Neuronal stem cell (in vitro differentiated cells): ENCODE measurements at regions not wholly inside any gene's neighbourhood (a gene's known extent, or its start where the extent isn't known, plus 50 kb on each side); places are given as distances from the start of the nearest gene placed in this dataset.

Experiments used
- DNase-seq: peaks from one replicate; pipeline ENCODE4 v3.0.0-alpha.2; 2013; ENCODE audit warnings: low spot score
- H2AFZ ChIP-seq: one replicate; pipeline ENCODE4 v1.6.1; 2013; ENCODE audit warnings: mild to moderate bottlenecking, low read length, inconsistent platforms
- H2AK5ac ChIP-seq: 2 replicates; pipeline ENCODE4 v1.6.1; 2013; ENCODE audit warnings: low read depth, mild to moderate bottlenecking, inconsistent platforms, low read length, moderate library complexity, mixed read lengths
- H2BK120ac ChIP-seq: 2 replicates; pipeline ENCODE4 v1.6.1; 2013; ENCODE audit warnings: low read depth, mild to moderate bottlenecking, inconsistent platforms, low read length, moderate library complexity, mixed read lengths
- H2BK12ac ChIP-seq: one replicate; pipeline ENCODE4 v1.6.1; 2013; ENCODE audit warnings: low read length, inconsistent platforms
- H2BK15ac ChIP-seq: 2 replicates; pipeline ENCODE4 v1.6.1; 2013; ENCODE audit warnings: mild to moderate bottlenecking, low read length, inconsistent platforms, mixed read lengths
- H2BK5ac ChIP-seq: one replicate; pipeline ENCODE4 v1.6.1; 2013; ENCODE audit warnings: inconsistent platforms, mild to moderate bottlenecking, low read length, moderate library complexity
- H3K14ac ChIP-seq: one replicate; pipeline ENCODE4 v1.6.1; 2013; ENCODE audit warnings: low read length, inconsistent platforms
- H3K18ac ChIP-seq: 2 replicates; pipeline ENCODE4 v1.6.1; 2013; ENCODE audit warnings: low read length, inconsistent platforms
- H3K23ac ChIP-seq: 2 replicates; pipeline ENCODE4 v1.6.1; 2013; ENCODE audit warnings: low read depth, mild to moderate bottlenecking, mixed read lengths, low read length, inconsistent platforms; ENCODE audit not compliant: poor library complexity
- H3K27ac ChIP-seq: replicated peaks from 3 replicates; pipeline ENCODE4 v1.5.1; 2013; ENCODE audit warnings: low read length, inconsistent platforms
- H3K27me3 ChIP-seq, 3 experiments: 2 replicates each; pipeline ENCODE4 v1.6.1; 2013; ENCODE audit warnings: low read length in 3 of 3, mild to moderate bottlenecking in 2 of 3, inconsistent platforms in 1 of 3, low read depth in 1 of 3, mixed read lengths in 1 of 3, moderate library complexity in 1 of 3; ENCODE audit not compliant: control insufficient read depth in 3 of 3, insufficient read depth in 3 of 3
- H3K36me3 ChIP-seq, 2 donors: replicated peaks in 1 of 2; 2 replicates each; pipeline ENCODE4 v1.6.1; 2013; ENCODE audit warnings: low read length in 2 of 2; ENCODE audit not compliant: control insufficient read depth in 2 of 2, insufficient read depth in 2 of 2
- H3K4ac ChIP-seq: 2 replicates; pipeline ENCODE4 v1.6.1; 2013; ENCODE audit warnings: inconsistent platforms, mild to moderate bottlenecking, low read length, moderate library complexity
- H3K4me1 ChIP-seq, 2 donors: 1 replicate in 1 of 2; 2 replicates in 1 of 2; pipeline ENCODE4 v1.6.1; 2013; ENCODE audit warnings: low read length in 2 of 2, low read depth in 1 of 2; ENCODE audit not compliant: control insufficient read depth in 2 of 2, insufficient read depth in 1 of 2
- H3K4me2 ChIP-seq: one replicate; pipeline ENCODE4 v1.6.1; 2013; ENCODE audit warnings: mild to moderate bottlenecking, low read length, inconsistent platforms; ENCODE audit not compliant: insufficient read depth, poor library complexity, severe bottlenecking
- H3K4me3 ChIP-seq, 2 donors: 2 replicates each; pipeline ENCODE4 v1.5.1; 2013; ENCODE audit warnings: low read length in 2 of 2, mild to moderate bottlenecking in 2 of 2, inconsistent platforms in 1 of 2, moderate library complexity in 1 of 2
- H3K79me1 ChIP-seq: one replicate; pipeline ENCODE4 v1.6.1; 2013; ENCODE audit warnings: low read depth, mild to moderate bottlenecking, inconsistent platforms, low read length, moderate library complexity
- H3K9ac ChIP-seq: one replicate; pipeline ENCODE4 v1.6.1; 2013; ENCODE audit warnings: mild to moderate bottlenecking, low read depth, low read length, inconsistent platforms; ENCODE audit not compliant: poor library complexity
- H3K9me3 ChIP-seq, 2 donors: replicated peaks in 1 of 2; 2 replicates each; pipeline versions ENCODE3 to v1.6.1; 2013; ENCODE audit warnings: low read length in 2 of 2, mild to moderate bottlenecking in 2 of 2, inconsistent platforms in 1 of 2, low read depth in 1 of 2, mixed read lengths in 1 of 2, moderate library complexity in 1 of 2; ENCODE audit not compliant: control insufficient read depth in 2 of 2, insufficient read depth in 1 of 2
- H4K8ac ChIP-seq: one replicate; pipeline ENCODE4 v1.6.1; 2013; ENCODE audit warnings: low read depth, mild to moderate bottlenecking, inconsistent platforms, low read length, moderate library complexity
- H4K91ac ChIP-seq: one replicate; pipeline ENCODE4 v1.6.1; 2013; ENCODE audit warnings: low read length, low read depth, mild to moderate bottlenecking, inconsistent platforms; ENCODE audit not compliant: poor library complexity
- WGBS, 2 donors: extraction: QIAGEN DNeasy Blood & Tissue Kit; methylation state at CpG; one replicate each; pipeline ENCODE4 v1.1.7; 2013; ENCODE audit warnings: missing lambda C conversion rate in 2 of 2, mixed read lengths in 1 of 2; ENCODE audit not compliant: insufficient read length in 2 of 2, insufficient replicate concordance in 1 of 2; ENCODE audit errors: extremely low coverage in 2 of 2; 5-methylcytosine and 5-hydroxymethylcytosine counted together

DNA sequence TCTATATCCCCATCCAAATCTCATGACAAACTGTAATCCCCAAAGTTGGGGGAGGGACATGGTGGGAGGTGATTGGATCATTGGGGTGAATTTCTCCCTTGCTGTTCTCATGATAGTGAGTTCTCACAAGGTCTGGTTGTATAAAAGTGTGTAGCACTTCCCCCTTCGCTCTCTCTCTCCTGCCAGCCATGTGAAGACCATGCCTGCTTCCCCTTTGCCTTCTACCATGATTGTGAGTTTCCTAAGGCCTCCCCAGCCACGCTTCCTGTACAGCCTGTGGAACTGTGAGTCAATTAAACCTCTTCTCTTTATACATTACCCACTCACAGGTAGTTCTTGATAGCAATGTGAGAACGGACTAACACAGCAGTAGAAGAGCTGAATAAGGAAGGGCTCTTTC lies 62.6 kb upstream of the VASH1 start:
- Histone ChIP-seq H3K23ac (no peak overlapping the region), H3K4me2 (no peak overlapping the region), H3K4me3 (no peak overlapping the region), H4K91ac (no peak overlapping the region), H3K9ac (no peak overlapping the region), H4K8ac (no peak overlapping the region), H2BK120ac (no peak overlapping the region), H3K27ac (no peak overlapping the region), H3K27me3 (peaks cover 0 to 11% (median 0%) of the 10 kb centered on the region in 3 experiments), H2BK15ac (no peak overlapping the region), H3K18ac (no peak overlapping the region), H2AK5ac (no peak overlapping the region), H2AFZ (no peak overlapping the region), H2BK5ac (no peak overlapping the region), H3K9me3 (no peaks in the 10 kb centered on the region), H2BK12ac (no peak overlapping the region), H3K4ac (no peak overlapping the region), H3K36me3 (no peaks in the 10 kb centered on the region), H3K79me1 (no peaks in the 10 kb centered on the region), H3K14ac (no peak overlapping the region), H3K4me1 (no peaks in the 10 kb centered on the region)
- no peak for DNase-seq
- WGBS, 2 donors = no CpG with 5 or more reads among the region's 3 CpGs

GRCh38 chr14:76699209-76699938 lies 61.9 kb upstream of the VASH1 start:
- Histone ChIP-seq H2BK12ac (no peak overlapping the region), H3K27ac (no peak overlapping the region)

GRCh38 chr14:76699939-76700590 lies 61.2 kb upstream of the VASH1 start:
- DNase-seq = no peak
- no peak overlapping the region for H2BK120ac ChIP-seq

More at GRCh38 chr14:76699209-76699938, 61.9 kb upstream of the VASH1 start:
- Histone ChIP-seq H4K8ac (no peak overlapping the region), H2AK5ac (no peak overlapping the region), H2BK120ac (no peak overlapping the region), H3K14ac (no peak overlapping the region), H3K4ac (no peak overlapping the region), H3K4me1 (no peaks in the 10 kb centered on the region), H2BK15ac (no peak overlapping the region), H2AFZ (no peak overlapping the region), H4K91ac (no peak overlapping the region), H2BK5ac (no peak overlapping the region), H3K4me3 (no peak overlapping the region), H3K4me2 (no peak overlapping the region), H3K36me3 (no peaks in the 10 kb centered on the region), H3K18ac (no peak overlapping the region), H3K9me3 (no peaks in the 10 kb centered on the region), H3K79me1 (no peaks in the 10 kb centered on the region), H3K9ac (no peak overlapping the region), H3K23ac (no peak overlapping the region), H3K27me3 (peaks cover 0 to 11% (median 0%) of the 10 kb centered on the region in 3 experiments)
- WGBS, 2 donors = no CpG with 5 or more reads among the region's 6 CpGs
- no peak for DNase-seq

DNA sequence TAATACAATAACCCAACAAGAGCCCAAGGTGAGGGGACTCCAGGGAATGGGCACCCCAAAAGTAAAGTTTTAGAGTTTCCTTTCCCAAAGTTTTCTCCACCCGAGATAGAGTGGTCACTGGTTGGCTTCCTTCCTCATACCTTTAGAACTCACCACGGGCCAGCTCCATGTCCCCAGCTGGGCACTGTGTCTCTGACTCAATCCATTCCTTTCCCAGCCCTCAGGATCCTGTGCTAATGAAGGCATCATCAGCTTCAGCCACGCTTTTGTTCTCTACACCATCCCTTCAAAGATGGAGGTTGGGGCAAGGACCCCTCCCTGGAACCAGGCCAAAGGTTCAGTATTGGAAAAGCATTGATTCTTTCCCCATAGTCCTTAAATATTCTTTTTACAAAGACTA lies 59.8 kb upstream of the VASH1 start:
- Histone ChIP-seq H3K14ac (no peak overlapping the region), H3K18ac (no peak overlapping the region), H3K79me1 (no peaks in the 10 kb centered on the region), H2BK15ac (no peak overlapping the region), H4K8ac (no peak overlapping the region), H2BK5ac (no peak overlapping the region), H3K9me3 (no peaks in the 10 kb centered on the region), H3K27me3 (peaks cover 0 to 5% (median 0%) of the 10 kb centered on the region in 3 experiments), H3K27ac (no peak overlapping the region), H3K4me3 (no peak overlapping the region), H3K4me2 (no peak overlapping the region), H3K36me3 (no peaks in the 10 kb centered on the region), H3K4me1 (no peaks in the 10 kb centered on the region), H2BK12ac (no peak overlapping the region), H3K9ac (no peak overlapping the region), H3K23ac (no peak overlapping the region), H2AK5ac (no peak overlapping the region), H4K91ac (no peak overlapping the region), H2AFZ (no peak overlapping the region), H3K4ac (no peak overlapping the region), H2BK120ac (no peak overlapping the region)
- DNase-seq = no peak
- no CpG with 5 or more reads among the region's 3 CpGs for WGBS, 2 donors

More at GRCh38 chr14:76699939-76700590, 61.2 kb upstream of the VASH1 start:
- no peak overlapping the region for H2BK12ac ChIP-seq
- no peak overlapping the region for H4K91ac ChIP-seq
- H3K4ac ChIP-seq = no peak overlapping the region
- no peak overlapping the region for H3K23ac ChIP-seq
- no peaks in the 10 kb centered on the region for H3K79me1 ChIP-seq
- H3K4me2 ChIP-seq = no peak overlapping the region
- no peak overlapping the region for H3K18ac ChIP-seq
- no peak overlapping the region for H3K14ac ChIP-seq
- WGBS, 2 donors = no CpG with 5 or more reads among the region's 8 CpGs
- H2AFZ ChIP-seq = no peak overlapping the region
- H3K4me3 ChIP-seq = no peak overlapping the region
- no peaks in the 10 kb centered on the region for H3K4me1 ChIP-seq
- peaks cover 0 to 10% (median 0%) of the 10 kb centered on the region in 3 experiments for H3K27me3 ChIP-seq
- no peak overlapping the region for H2BK15ac ChIP-seq
- H2AK5ac ChIP-seq = no peak overlapping the region
- no peak overlapping the region for H3K27ac ChIP-seq
- H2BK5ac ChIP-seq = no peak overlapping the region
- H3K36me3 ChIP-seq = no peaks in the 10 kb centered on the region
- no peak overlapping the region for H4K8ac ChIP-seq
- no peaks in the 10 kb centered on the region for H3K9me3 ChIP-seq
- H3K9ac ChIP-seq = no peak overlapping the region
